AG04450 (cell line): ENCODE measurements at regions not wholly inside any gene's neighbourhood (a gene's known extent, or its start where the extent isn't known, plus 50 kb on each side); places are given as distances from the start of the nearest gene placed in this dataset.

Experiments used
- CTCF ChIA-PET: fragments of 300-600, 350-600 bp; formaldehyde crosslinking; extraction: SDS; loops from one replicate; lab custom pipeline; 2022; ENCODE audit warnings: antibody characterized with exemption, inconsistent platforms; lab: Charles Lee
- POLR2A ChIA-PET: fragments of 350-600 bp; formaldehyde crosslinking; extraction: SDS; loops from one replicate; lab custom pipeline; 2021; ENCODE audit warnings: antibody characterized with exemption, inconsistent platforms; lab: Yijun Ruan, JAX
- DNase-seq: peaks from one replicate; pipeline ENCODE4 v3.0.0-alpha.2; 2011; ENCODE audit warnings: low read depth, low spot score
- H3K27ac ChIP-seq: one replicate; pipeline ENCODE4 v1.5.1; 2012; ENCODE audit warnings: low read depth, low read length, control low read depth
- H3K27me3 ChIP-seq: one replicate; pipeline ENCODE4 v1.6.0; 2012; ENCODE audit warnings: low read length; ENCODE audit not compliant: control insufficient read depth, insufficient read depth
- H3K4me3 ChIP-seq: 2 replicates; pipeline ENCODE4 v1.5.1; 2011; ENCODE audit warnings: mild to moderate bottlenecking, low read depth, low read length, control low read depth
- H3K9me3 ChIP-seq: 2 replicates; pipeline ENCODE4 v1.5.1; 2012; ENCODE audit warnings: low read length; ENCODE audit not compliant: control insufficient read depth, insufficient read depth
- TF ChIP-seq, protein P1 (sequence below): IDR thresholded peaks from 2 replicates; pipeline ENCODE4 v1.5.1; 2011; ENCODE audit warnings: low read depth, low read length, control low read depth, inconsistent platforms

DNA sequence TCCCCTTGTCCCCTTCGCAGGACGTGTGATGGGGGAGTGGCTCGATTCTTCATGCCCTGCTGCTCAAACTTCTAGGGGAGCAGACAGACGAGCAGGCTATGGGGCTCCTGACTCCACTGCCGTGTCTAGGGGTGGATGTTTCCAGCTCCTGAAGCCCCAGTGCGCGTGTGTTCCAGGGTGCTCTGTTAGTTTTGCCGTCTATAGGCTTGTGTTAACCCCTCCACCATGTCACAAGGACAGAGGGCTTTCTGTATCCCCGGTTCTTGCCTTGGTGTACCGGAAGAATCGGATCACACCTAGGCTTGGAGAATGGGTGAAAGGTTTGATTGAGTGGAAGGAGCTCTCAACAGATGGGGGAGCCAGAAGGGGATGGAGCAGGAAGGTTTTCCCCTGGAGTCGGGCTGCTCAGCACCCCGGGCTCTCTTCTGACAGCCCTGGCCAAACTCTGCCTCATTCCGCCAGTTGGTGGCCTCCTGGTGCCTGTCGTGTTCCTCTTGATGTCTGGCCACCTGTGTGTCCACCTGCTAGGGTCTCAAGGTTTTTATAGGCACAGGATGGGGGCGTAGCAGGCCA lies 810.7 kb downstream of the BRD1 start:
- no peak overlapping the region for H3K27ac ChIP-seq
- no peak for DNase-seq
- H3K27me3 ChIP-seq: no peaks in the 10 kb centered on the region
- ChIA-PET POLR2A (no interaction called here), CTCF (no interaction called here)
- H3K9me3 ChIP-seq: peaks cover 86% of the 10 kb centered on the region
- TF ChIP-seq, protein P1, sequence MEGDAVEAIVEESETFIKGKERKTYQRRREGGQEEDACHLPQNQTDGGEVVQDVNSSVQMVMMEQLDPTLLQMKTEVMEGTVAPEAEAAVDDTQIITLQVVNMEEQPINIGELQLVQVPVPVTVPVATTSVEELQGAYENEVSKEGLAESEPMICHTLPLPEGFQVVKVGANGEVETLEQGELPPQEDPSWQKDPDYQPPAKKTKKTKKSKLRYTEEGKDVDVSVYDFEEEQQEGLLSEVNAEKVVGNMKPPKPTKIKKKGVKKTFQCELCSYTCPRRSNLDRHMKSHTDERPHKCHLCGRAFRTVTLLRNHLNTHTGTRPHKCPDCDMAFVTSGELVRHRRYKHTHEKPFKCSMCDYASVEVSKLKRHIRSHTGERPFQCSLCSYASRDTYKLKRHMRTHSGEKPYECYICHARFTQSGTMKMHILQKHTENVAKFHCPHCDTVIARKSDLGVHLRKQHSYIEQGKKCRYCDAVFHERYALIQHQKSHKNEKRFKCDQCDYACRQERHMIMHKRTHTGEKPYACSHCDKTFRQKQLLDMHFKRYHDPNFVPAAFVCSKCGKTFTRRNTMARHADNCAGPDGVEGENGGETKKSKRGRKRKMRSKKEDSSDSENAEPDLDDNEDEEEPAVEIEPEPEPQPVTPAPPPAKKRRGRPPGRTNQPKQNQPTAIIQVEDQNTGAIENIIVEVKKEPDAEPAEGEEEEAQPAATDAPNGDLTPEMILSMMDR: no peak
- H3K4me3 ChIP-seq: no peak overlapping the region

DNA sequence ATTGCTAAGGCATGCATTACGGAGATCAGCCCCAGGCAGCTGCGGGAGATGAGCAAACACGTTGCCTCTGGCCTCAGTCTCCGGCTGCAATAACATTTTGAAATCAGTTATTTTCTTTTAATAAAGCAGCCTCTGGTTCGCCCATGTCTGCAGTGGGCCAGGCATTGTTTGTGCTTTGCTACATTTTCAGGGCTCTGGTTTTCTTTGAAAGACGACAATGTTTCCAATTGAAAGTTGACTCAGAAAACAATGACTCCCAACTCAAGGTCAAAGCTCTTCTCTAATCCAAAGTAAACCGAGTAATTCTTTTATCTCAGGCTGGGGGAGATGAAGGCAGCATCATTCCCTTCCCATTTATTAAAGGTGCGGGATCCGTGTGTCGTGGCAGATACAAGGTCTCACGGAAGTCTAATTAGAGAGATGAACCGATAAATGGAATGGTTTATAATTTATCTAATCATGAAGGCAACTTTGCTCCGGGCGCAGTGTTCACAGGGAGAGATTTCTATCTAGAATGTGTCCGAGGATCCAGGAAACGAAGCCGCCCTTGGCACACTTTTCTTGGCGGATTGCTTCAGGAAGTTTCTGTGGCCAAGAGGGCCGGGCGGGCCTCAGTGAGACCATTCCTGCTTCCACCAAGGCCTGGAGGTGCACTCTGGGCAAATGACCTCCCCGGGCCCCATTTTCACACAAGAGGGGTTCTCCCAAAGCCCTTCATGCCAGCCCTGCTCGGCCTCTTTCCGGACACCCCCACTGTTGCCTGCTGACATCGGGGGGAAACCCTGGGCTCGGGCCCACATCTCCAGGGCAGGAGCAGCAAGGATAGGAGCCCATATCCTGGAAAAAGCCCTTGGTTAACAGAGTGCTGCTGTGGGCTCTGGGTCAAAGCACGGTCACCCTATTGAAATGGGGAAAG lies 811.4 kb downstream of the BRD1 start:
- no peak overlapping the region for H3K4me3 ChIP-seq
- H3K27me3 ChIP-seq: no peaks in the 10 kb centered on the region
- no peak for DNase-seq
- POLR2A ChIA-PET: no interaction called here
- no peak overlapping the region for H3K27ac ChIP-seq
- CTCF ChIA-PET: no interaction called here
- TF ChIP-seq, protein P1: no peak
- peaks cover 86% of the 10 kb centered on the region for H3K9me3 ChIP-seq

DNA sequence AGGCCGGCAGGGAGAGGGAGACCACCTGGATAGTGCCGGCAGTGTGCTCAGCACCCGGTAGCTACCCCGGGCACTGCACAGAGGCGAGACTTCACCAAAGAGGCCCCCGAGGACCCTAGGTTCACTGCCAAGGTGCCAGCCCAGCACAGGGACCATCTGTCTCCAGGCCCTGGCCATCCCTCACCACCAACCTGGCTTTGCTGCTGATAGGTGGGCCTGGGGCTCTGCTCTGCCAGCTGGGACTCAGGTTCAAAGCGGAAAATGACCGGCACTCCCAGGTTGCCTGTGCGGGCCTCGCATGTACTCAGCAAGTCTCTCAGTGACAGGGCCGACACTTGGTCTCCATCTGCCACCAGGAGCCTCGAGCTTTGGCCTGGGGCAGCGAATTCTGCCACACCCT lies 812.2 kb downstream of the BRD1 start:
- POLR2A ChIA-PET: no interaction called here
- Histone ChIP-seq H3K9me3 (peaks cover 89% of the 10 kb centered on the region), H3K4me3 (no peak overlapping the region), H3K27ac (no peak overlapping the region), H3K27me3 (no peaks in the 10 kb centered on the region)
- no peak for DNase-seq
- CTCF ChIA-PET: no interaction called here
- TF ChIP-seq, protein P1: no peak

DNA sequence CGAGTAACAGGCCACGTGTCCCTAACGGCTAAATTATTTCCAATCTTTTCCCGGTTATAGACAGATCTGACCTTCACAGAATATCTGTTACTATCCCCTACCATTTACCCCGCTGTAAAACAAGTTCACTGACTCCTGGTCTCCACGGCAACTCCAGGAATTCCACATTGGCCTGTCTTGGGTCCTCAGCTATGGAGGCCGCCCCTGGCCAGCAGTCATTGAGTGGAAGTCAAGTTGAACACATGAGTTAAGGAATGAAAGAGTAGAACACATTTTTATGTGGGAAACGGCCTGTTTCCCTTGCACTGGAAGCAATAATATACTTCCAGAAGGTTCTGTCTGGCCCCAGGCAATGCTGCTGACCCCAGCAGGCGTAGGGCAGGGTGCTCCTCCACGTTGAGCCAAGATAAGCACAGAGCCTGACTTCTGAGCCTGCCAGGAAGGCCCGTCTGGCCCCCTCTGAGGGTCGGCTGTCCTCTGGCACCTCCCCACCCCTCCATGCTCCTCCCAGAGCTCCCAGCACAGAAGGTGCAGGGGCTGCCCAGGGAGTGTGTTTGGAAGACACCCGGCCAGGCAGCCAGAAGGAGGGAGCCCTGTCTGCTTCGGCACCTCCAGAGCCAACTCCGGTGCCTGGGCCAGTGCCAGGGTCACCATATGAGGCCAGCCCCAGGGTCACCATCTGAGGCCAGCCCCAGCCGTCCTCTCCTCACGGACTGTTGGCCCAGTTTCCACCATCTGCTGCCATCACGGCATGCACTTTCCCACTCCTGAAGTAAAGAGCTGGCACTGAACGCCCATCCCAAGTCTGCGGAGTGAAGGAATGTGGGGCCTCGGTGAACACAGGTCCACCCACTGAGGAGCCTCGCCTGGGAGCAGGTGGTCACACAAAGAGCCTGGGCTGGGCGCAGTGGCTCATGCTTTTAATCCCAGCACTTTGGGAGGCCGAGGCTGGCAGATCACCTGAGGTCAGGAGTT lies 813.2 kb downstream of the BRD1 start:
- no peak for DNase-seq
- TF ChIP-seq, protein P1: no peak

More for the DNA sequence above, 813.2 kb downstream of the BRD1 start:
- ChIA-PET POLR2A (no interaction called here), CTCF (no interaction called here)
- Histone ChIP-seq H3K4me3 (no peak overlapping the region), H3K27me3 (no peaks in the 10 kb centered on the region), H3K9me3 (peaks cover 89% of the 10 kb centered on the region), H3K27ac (no peak overlapping the region)
